ENCODE measurements at regions not wholly inside any gene's neighbourhood (a gene's known extent, or its start where the extent isn't known, plus 50 kb on each side); places are given as distances from the start of the nearest gene placed in this dataset.

DNA sequence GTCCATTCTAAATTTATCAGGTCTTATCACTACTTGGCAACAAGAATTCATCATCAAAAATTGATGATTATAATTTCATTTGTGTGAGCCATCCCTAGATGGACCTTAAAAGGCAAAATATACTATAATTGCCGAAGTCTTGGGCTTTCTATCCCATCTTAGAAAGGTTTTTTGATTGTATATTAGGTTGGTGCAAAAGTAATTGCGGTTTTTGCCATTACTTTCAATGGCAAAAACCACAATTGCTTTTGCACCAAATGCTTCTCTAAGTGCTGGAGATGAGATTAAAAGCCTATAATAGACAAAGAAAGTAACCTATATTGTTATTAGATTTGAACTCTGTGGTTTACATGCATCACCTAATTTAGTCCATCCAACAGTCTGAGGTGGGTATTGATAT lies 612.9 kb downstream of the ZNF385D start:
- DNase-seq (ENCODE audit: low read depth) = no peak

DNA sequence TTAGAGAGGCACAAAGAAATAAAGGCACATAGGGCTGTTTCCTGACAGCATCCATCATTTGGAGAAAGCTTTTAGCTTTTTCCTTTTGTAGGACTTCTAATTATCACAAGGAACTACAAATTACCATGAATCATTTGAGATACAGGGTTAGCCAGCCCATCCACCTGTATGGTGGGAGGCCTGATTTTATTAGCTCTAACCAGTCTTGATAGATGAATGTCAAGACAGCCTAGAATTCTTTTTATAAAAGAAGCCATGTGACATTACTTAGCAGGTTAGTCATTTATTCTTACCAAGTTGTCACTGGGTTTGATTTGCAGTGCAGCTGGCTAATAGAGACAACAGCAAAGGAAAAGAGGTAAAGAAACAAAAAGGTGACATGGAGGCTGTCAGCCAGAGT lies 618.1 kb downstream of the ZNF385D start:
- DNase-seq (ENCODE audit: low read depth) = no peak

GRCh38 chr3:21120826-21121225 lies 630.2 kb downstream of the ZNF385D start:
- DNase-seq (ENCODE audit: low read depth) = no peak

DNA sequence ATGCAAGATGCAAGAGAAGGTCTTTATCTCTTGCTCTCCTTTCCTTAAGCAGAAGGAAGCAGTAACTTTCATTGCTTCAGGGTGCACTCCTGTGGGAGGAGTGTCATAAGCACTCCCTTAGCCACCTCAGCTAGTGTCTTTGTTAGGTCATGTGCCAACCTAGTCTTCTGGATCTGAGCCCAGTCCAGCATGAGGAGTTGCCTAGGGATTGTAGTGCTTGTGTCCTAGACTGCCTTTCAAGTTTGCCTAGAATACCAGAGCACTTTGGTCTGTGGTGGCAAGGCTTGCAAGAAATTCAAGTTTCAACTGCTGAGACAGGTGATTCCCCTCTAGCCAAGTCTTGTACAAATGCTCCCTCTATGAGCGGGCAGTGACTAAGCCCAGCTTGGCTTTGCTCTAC lies 633.6 kb downstream of the ZNF385D start:
- no peak for DNase-seq (ENCODE audit: low read depth)

GRCh38 chr3:21109056-21109455 lies 642.0 kb downstream of the ZNF385D start:
- no peak for DNase-seq (ENCODE audit: low read depth)

DNA sequence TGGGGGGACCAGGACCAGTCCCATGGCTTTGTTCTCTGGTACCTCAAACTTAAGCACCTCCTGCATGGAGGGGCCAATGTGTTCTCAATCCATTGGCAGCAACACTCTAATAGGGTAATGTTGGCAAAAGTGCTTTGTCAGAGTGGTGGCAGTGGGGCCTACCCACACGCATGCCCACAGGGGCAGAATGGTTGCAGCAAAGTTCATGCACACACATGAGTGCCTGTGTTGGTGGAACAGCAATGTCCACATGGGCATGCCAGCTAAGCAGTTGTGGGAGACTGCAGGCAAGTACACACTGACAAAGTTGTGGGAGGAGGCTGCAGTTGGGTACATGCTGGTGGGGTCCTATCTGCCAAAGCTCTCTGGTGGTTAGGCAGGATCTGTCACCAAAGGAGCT lies 645.2 kb downstream of the ZNF385D start:
- DNase-seq (ENCODE audit: low read depth) = no peak

DNA sequence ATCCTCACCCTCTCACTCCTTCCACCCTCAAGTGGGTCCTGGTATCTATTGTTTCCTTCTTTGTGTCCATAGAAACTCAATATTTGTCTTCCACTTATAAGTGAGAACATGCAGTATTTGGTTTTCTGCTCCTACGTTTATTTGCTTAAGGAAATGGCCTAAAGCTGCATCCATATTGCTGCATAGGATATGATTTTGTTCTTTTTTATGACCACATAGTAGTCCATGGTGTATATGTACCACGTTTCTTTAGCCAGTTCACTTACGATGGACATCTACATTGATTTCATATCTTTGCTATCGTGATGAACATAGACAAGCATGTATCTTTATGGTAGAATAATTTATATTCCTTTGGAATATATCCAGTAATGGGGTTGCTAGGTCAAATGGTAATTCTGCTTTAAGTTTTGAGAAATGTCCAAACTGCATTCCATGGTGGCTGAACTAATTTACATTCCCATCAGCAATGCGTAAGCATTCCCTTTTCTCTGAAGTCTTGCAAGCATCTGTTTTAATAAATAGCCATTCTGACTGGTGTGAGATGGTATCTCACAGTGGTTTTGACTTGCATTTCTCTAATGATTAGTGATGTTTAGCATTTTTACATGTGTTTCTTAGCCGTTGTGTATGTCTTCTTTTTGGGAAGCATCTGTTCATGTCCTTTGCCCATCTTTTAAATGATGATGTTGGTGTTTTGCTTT lies 650.2 kb downstream of the ZNF385D start:
- DNase-seq (ENCODE audit: low read depth) = no peak

DNA sequence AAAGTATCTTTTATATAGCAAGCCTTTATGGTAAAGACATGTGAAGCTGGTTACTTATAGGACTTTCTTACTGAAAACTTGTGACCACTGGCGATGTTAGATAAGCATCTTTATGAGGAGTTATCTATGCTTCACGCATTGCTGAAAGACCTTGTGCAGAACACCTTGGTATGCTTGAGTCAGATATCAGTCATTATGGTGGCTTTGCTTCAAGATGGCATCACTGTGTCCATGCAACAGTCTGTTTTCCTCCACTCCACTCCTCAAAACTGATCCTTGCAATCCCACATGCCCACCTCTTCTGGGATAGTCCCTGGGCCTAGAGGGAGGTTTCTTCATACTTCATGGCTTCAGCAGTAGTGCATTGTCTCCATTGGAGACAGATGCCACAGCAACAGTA lies 656.3 kb downstream of the ZNF385D start:
- no peak for DNase-seq (ENCODE audit: low read depth)

- no peak for DNase-seq (ENCODE audit: low read depth)
Observed at GRCh38 chr3:21073561-21073960, 677.4 kb downstream of the ZNF385D start.

DNA sequence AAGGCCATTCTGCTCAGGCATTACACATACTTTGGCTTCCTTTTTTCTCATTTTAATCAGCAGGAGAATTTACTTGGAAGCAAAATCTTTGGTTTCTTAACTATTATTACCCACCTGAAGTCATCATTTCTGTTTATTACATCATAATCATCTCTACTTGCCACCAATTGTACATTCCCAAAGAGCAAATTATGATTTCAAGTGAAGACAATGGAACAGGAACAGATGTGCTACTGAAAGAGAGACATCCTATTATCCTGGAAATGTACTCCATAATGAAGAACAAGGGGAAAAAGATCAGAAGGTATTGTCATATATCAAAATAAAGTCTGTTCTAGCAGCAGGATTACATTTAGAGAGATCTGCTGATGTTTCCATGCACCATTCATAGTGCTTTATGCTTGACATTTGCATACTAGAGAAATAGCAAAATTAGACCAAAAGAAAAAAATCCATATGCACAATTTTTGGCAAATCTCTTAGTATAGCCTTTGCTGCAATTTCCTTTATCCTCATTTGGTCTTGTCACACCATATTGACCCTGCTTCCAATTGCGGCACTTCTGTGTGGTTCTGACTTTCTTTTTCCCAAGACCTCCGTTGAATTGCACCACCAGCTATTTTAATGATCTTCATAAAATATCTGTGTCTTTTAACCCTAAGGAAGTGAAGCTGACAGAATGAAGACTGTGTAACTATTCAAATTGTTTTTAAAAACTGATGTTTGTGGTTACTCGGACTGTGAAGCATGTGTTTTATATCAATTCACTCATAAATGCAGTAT lies 683.8 kb downstream of the ZNF385D start:
- no peak for DNase-seq (ENCODE audit: low read depth)

DNA sequence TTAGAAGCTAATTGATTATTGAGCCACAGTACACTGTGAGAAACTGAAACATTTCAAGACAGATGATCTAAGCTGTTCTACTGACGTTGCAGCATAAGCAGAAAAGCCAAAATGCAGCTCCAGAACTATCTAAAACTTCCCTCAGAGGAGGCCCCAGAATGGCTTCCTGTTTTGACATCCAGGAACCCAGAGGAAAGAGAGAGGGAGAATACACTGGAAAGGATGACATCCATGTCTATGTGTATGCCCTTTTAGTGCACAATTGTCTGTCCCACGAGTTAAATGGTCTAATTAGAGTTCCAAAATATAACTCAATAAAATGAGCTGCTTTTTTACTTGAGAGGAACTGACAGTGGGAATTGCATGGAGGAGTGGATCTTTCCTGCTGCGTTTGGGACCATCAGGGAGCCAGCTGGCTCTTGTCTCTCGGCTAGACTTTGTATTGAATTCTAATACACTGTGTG lies 688.1 kb downstream of the ZNF385D start:
- DNase-seq (ENCODE audit: low read depth) = no peak

- no peak for DNase-seq (ENCODE audit: low read depth)
Observed at GRCh38 chr3:21059404-21059803, 691.6 kb downstream of the ZNF385D start.

DNA sequence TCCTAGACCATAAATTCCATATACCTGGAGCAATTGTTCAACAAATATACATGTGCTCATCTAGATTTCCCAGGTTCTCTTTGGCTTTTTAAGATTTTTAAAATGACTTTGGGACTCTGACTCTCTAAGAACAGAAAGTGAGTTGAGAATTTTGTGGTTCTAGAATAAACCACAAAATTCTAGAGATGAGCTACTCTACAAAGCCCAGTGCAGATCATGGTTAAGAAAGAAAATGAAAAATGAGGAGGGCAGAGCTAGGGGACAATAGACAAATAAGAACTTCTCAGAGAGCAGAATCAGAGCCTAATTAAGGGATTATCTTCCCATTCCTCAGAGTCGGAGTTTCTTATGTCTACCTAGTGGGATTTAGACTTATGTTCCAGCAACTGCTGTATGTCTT lies 694.7 kb downstream of the ZNF385D start:
- DNase-seq (ENCODE audit: low read depth) = no peak

DNA sequence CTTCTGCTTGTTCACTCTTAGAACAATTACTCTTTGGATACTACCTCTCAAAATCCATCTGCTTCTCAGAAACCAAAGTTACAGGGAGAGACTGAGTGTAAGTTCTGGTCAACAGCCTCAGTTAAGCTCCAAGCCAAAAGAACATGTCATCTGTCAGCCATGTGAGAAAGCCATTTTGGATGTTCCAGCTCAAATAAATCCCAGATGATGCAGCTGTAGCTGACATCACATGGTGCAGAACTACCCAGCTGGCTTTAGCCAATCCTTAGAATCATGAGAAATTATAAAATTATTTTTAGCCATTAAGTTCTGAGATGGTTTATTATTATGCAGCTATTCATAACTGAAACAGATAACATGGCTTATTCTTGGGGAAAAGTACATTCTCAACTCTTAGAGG lies 696.0 kb downstream of the ZNF385D start:
- DNase-seq (ENCODE audit: low read depth) = no peak

DNA sequence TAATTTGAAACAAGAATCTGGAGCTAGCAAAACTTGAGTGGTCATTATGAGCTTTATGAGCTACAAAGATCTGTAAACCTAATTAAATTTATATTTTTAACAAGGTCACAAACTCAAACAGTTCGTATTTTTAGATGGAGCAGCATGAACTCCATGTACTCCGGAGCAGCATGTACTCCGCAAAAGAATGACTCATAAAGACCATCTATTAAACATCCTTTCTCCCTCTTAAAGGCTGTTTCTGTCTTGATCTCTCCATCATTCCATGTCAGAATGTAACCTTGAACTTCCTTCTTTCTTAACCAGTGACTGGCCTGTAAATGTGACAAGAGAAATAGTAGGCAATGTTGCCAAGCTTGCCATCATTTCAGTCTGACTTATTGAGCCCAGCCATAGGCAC lies 696.9 kb downstream of the ZNF385D start:
- no peak for DNase-seq (ENCODE audit: low read depth)

DNA sequence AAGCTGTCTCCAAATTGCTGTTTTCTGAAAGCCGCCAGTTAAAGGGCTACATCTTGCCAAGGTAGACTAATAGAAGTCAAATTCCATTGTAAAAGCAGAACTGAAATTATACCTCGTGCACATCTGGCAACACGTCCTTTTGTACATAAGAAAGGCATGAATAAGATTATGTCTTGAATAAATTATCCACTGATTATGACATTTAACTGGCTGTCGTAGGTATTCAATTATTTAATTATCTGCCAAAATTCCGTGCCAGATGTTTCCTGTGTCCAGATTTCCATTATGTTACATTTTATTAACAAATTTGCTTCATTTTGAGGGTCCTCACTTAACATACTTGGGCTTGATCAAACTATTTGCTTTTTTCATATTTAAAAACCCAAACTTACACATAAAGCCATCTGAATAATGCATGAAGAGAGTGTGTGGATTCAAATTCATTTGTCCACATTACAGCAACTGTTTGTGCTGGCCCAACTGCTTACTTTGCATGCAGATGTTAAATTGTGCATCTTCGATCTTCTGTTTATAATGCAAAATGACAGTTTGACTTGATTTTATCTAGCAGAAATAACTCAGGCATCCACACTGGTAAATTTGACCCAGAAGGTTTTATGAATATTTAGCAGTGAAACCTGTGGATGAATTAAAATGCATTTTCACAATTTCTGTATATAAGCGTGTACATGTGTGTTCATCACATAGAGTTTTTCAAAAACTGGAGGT lies 701.5 kb downstream of the ZNF385D start:
- no peak for DNase-seq (ENCODE audit: low read depth)

DNA sequence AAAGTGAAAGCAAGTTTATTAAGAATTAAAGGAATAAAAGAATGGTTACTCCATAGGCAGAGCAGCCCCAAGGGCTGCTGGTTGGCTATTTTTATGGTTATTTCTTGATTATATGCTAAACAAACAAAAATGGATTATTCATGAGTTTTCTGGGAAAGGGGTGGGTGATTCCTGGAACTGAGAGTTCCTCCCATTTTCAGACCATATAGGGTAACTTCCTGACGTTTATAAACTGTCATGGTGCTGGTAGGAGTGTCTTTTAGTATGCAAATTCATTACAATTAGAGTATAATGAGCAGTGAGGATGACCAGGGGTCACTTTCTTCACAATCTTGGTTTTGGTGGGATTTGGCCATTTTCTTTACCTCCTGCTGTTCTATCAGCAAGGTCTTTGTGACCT lies 707.9 kb downstream of the ZNF385D start:
- no peak for DNase-seq (ENCODE audit: low read depth)

GRCh38 chr3:21042184-21042583 lies 708.8 kb downstream of the ZNF385D start:
- DNase-seq (ENCODE audit: low read depth) = no peak

GRCh38 chr3:21041621-21042020 lies 709.4 kb downstream of the ZNF385D start:
- no peak for DNase-seq (ENCODE audit: low read depth)

GRCh38 chr3:21036888-21037287 lies 714.1 kb downstream of the ZNF385D start:
- DNase-seq (ENCODE audit: low read depth) = no peak

GRCh38 chr3:21028412-21028811 lies 722.6 kb downstream of the ZNF385D start:
- DNase-seq (ENCODE audit: low read depth) = no peak

GRCh38 chr3:21024563-21024962 lies 726.4 kb downstream of the ZNF385D start:
- no peak for DNase-seq (ENCODE audit: low read depth)

- no peak for DNase-seq (ENCODE audit: low read depth)
Observed at GRCh38 chr3:21020681-21021080, 730.3 kb downstream of the ZNF385D start.

Data from stimulated activated CD8-positive, alpha-beta memory T cell treated with anti-CD3 and anti-CD28 coated beads, Interleukin-15, amount 100 ng/mL, for 24 hours (primary cell).